GM12872 (cell line): ENCODE measurements at regions not wholly inside any gene's neighbourhood (a gene's known extent, or its start where the extent isn't known, plus 50 kb on each side); places are given as distances from the start of the nearest gene placed in this dataset.

Source experiments
- CTCF ChIP-seq: IDR thresholded peaks from 3 replicates; pipeline ENCODE4 v1.5.1; 2011; ENCODE audit warnings: low read depth, mild to moderate bottlenecking, low read length, moderate library complexity; ENCODE audit not compliant: insufficient read depth

DNA sequence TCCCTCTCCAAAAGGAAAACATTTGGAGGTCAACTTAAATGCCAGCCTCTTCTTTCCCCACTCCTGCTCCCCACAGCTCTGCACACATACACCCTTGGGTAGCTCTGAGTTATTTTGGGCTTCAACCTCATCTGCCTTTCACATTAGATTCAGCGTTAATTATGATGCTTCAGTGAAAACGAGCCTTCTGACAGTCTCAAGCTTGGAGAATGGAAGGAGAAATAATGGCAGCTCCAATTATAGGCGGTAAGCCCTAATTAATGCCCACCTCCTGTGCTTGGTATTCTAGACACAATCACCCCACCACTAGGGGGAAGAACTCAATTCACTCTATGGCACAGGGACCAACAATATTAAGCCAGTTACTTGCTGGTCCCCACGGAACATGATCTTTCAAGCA, 397.9 kb downstream of the BRINP2 start:
- peak; percentile 36; the same call in 2 of the 3 replicates for TF ChIP-seq CTCF

GRCh38 chr1:177567393-177567792, 396.6 kb downstream of the BRINP2 start:
- peak; percentile 47; the same call in 1 of the 3 replicates for TF ChIP-seq CTCF

DNA sequence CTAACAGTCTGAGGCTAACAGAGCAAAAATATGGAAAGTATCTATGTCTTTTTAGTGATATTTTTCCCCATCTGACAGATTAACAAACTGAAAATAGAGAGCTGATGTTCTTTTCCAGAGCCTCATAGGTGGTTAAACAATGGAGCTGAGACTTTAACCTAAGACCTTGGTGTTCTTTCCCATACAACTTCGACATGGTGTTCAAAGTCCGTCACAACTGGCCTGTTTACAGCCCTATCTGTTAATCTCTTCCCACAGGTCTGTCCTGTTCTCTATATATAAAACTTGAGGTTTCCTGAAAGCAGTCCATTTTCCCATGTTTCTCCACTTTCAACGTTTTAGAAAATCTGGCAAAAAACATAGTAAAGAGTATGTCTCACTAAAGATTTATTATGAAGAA, 395.7 kb downstream of the BRINP2 start:
- no peak for TF ChIP-seq CTCF

DNA sequence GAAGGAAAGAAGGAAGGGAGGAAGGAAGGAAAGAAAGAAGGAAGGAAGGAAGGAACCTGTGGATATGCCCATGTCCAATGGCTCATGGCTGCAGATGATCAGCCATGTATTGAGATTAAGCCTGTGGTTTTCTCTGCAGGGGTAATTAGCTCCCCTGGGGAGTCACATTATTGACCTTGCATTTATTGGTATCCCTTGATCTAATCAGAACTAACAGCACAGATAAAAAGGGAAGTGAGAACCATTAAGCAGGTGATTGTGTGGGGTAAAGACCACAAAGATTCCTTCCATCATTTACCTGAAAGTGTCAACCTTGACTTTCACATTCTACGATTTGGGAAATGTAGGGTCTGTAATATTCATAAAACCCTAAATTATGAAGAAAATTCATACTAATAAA, 390.7 kb downstream of the BRINP2 start:
- TF ChIP-seq CTCF = no peak

- no peak for TF ChIP-seq CTCF
These were observed 387.6 kb downstream of the BRINP2 start for GRCh38 chr1:177558372-177558771.

GRCh38 chr1:177556163-177556562, 385.4 kb downstream of the BRINP2 start:
- no peak for TF ChIP-seq CTCF

DNA sequence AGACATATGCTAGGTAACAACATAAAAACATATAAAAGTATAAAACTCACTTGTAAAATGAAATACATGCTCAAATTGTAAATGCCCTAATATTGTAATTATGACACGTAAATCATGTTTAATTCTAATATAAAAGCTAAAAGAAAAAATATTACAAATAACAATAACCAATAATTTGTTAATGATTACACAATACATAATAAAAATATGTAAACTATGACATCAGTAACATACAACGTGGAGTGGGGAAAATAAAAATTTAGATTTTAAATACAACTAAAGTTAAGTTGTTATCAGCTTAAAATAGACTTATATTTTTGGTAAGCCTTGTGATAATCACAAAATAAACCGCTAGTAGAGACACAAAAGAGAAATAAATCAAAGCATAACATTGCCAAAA, 376.4 kb downstream of the BRINP2 start:
- TF ChIP-seq CTCF = no peak

GRCh38 chr1:177546346-177546745, 375.6 kb downstream of the BRINP2 start:
- no peak for TF ChIP-seq CTCF
